Loucy (cell line): ENCODE measurements at regions not wholly inside any gene's neighbourhood (a gene's known extent, or its start where the extent isn't known, plus 50 kb on each side); places are given as distances from the start of the nearest gene placed in this dataset.

Experiments
- CTCF ChIP-seq: fragments of 200-600 bp; sonication (generic); conservative IDR thresholded peaks from 2 replicates; pipeline ENCODE4 v1.5.1; 2014; ENCODE audit warnings: mild to moderate bottlenecking, antibody characterized with exemption, low read length
- EZH2phosphoT487 ChIP-seq: fragments of 200-600 bp; IDR thresholded peaks from 2 replicates; pipeline ENCODE4 v1.6.1; 2018; ENCODE audit warnings: antibody characterized with exemption, mild to moderate bottlenecking, moderate library complexity, borderline replicate concordance

- no peak for TF ChIP-seq CTCF
- no peak for TF ChIP-seq EZH2phosphoT487
Measured at GRCh38 chr6:14798996-14799588, 446.8 kb upstream of the JARID2 start.
